Femur (tissue), 1 donor: ENCODE measurements at regions not wholly inside any gene's neighbourhood (a gene's known extent, or its start where the extent isn't known, plus 50 kb on each side); places are given as distances from the start of the nearest gene placed in this dataset.

Experiments used
- DNase-seq: peaks from one replicate; pipeline ENCODE4 v3.0.0-alpha.2; 2017

- peak; percentile 73 for DNase-seq
These were observed 183.8 kb upstream of the IL12A start for GRCh38 chr3:159804726-159805410.

GRCh38 chr3:159805411-159805772 is 183.2 kb upstream of the IL12A start:
- no peak for DNase-seq

- DNase-seq: peak; percentile 74
These were observed 182.2 kb upstream of the IL12A start for GRCh38 chr3:159806412-159806811.

- DNase-seq: no peak
These were observed 181.2 kb upstream of the IL12A start for GRCh38 chr3:159807137-159808040.

GRCh38 chr3:159813822-159814531 is 174.7 kb upstream of the IL12A start:
- DNase-seq: no peak

GRCh38 chr3:159816512-159816911 is 172.1 kb upstream of the IL12A start:
- DNase-seq: no peak

- no peak for DNase-seq
These were observed 171.5 kb upstream of the IL12A start for GRCh38 chr3:159817126-159817525.

GRCh38 chr3:159817571-159817970 is 171.1 kb upstream of the IL12A start:
- no peak for DNase-seq

- DNase-seq: no peak
These were observed 170.2 kb upstream of the IL12A start for GRCh38 chr3:159818399-159818798.

GRCh38 chr3:159818997-159819500 is 169.6 kb upstream of the IL12A start:
- DNase-seq: no peak

GRCh38 chr3:159819676-159820075 is 169.0 kb upstream of the IL12A start:
- DNase-seq: no peak

GRCh38 chr3:159821110-159821509 is 167.5 kb upstream of the IL12A start:
- no peak for DNase-seq

- no peak for DNase-seq
These were observed 166.9 kb upstream of the IL12A start for GRCh38 chr3:159821736-159822135.

GRCh38 chr3:159823780-159824179 is 164.9 kb upstream of the IL12A start:
- no peak for DNase-seq

GRCh38 chr3:159824333-159824732 is 164.3 kb upstream of the IL12A start:
- DNase-seq: no peak

- no peak for DNase-seq
These were observed 163.3 kb upstream of the IL12A start for GRCh38 chr3:159825216-159825854.

GRCh38 chr3:159828542-159828943 is 160.1 kb upstream of the IL12A start:
- DNase-seq: no peak

GRCh38 chr3:159829056-159829455 is 159.6 kb upstream of the IL12A start:
- no peak for DNase-seq

GRCh38 chr3:159829539-159830227 is 159.0 kb upstream of the IL12A start:
- peak; percentile 65 for DNase-seq

- no peak for DNase-seq
These were observed 158.0 kb upstream of the IL12A start for GRCh38 chr3:159830523-159831154.

GRCh38 chr3:159831466-159831865 is 157.2 kb upstream of the IL12A start:
- DNase-seq: no peak

- DNase-seq: no peak
These were observed 156.6 kb upstream of the IL12A start for GRCh38 chr3:159832024-159832423.
